Lower lobe of right lung (tissue), 2 donors: ENCODE measurements at regions not wholly inside any gene's neighbourhood (a gene's known extent, or its start where the extent isn't known, plus 50 kb on each side); places are given as distances from the start of the nearest gene placed in this dataset.

Experiments
- ATAC-seq, 2 donors: fragments of 200-7000 bp; cut with Tn5 transposase; one replicate each; pipeline ENCODE4 v1.9.1; 2020 to 2022; ENCODE audit warnings: mild to moderate bottlenecking in 2 of 2, moderate library complexity in 2 of 2
- DNase-seq: peaks from one replicate; pipeline ENCODE4 v3.0.0-alpha.2; 2020
- H3K27ac ChIP-seq: fragments of 200-600 bp; one replicate; pipeline ENCODE4 v1.8.0; 2022
- H3K27me3 ChIP-seq: fragments of 200-600 bp; one replicate; pipeline ENCODE4 v1.8.0; 2022; ENCODE audit warnings: low read depth
- H3K36me3 ChIP-seq: fragments of 200-600 bp; one replicate; pipeline ENCODE4 v1.8.0; 2022; ENCODE audit warnings: mild to moderate bottlenecking
- H3K4me1 ChIP-seq: fragments of 200-600 bp; one replicate; pipeline ENCODE4 v1.8.0; 2022
- H3K4me3 ChIP-seq: fragments of 200-600 bp; one replicate; pipeline ENCODE4 v1.8.0; 2022; ENCODE audit warnings: mild to moderate bottlenecking
- H3K9me3 ChIP-seq: fragments of 200-600 bp; one replicate; pipeline ENCODE4 v1.8.0; 2022
- CTCF ChIP-seq: fragments of 200-600 bp; IDR thresholded peaks from one replicate; pipeline ENCODE4 v1.8.0; 2022; ENCODE audit warnings: antibody characterized with exemption, mild to moderate bottlenecking
- intact Hi-C: fragments of 100-400 bp; cut with DNase I; formaldehyde crosslinking; loops from one replicate; pipeline ENCODE4 v1.11.0; 2022
- donor health status: DM: no; HTN: yes; CAD: no; lungs with severe emphysema.

- intact Hi-C loops = no loop called here
- no peak for ATAC-seq
- TF ChIP-seq CTCF = no peak
Measured at GRCh38 chr12:28121899-28122655, 68.2 kb upstream of the CCDC91 start.

GRCh38 chr12:28122756-28123155 is 67.5 kb upstream of the CCDC91 start:
- ATAC-seq = no peak
- intact Hi-C loops = no loop called here

More at GRCh38 chr12:28121899-28122655, 68.2 kb upstream of the CCDC91 start:
- Histone ChIP-seq H3K9me3 (no peaks in the 10 kb centered on the region), H3K4me3 (no peak overlapping the region), H3K27me3 (no peaks in the 10 kb centered on the region), H3K4me1 (no peaks in the 10 kb centered on the region), H3K36me3 (no peaks in the 10 kb centered on the region), H3K27ac (no peak overlapping the region)
- no peak for DNase-seq

GRCh38 chr12:28127455-28127854 is 62.8 kb upstream of the CCDC91 start:
- Histone ChIP-seq H3K4me1 (no peaks in the 10 kb centered on the region), H3K27ac (no peak overlapping the region), H3K36me3 (no peaks in the 10 kb centered on the region), H3K4me3 (no peak overlapping the region), H3K9me3 (no peaks in the 10 kb centered on the region), H3K27me3 (no peaks in the 10 kb centered on the region)
- DNase-seq (no peak), ATAC-seq (no peak)
- TF ChIP-seq CTCF = no peak
- intact Hi-C loops = no loop called here

More at GRCh38 chr12:28122756-28123155, 67.5 kb upstream of the CCDC91 start:
- TF ChIP-seq CTCF = no peak
- Histone ChIP-seq H3K27ac (no peak overlapping the region), H3K4me3 (no peak overlapping the region), H3K9me3 (no peaks in the 10 kb centered on the region), H3K27me3 (no peaks in the 10 kb centered on the region), H3K36me3 (no peaks in the 10 kb centered on the region), H3K4me1 (no peaks in the 10 kb centered on the region)
- DNase-seq = no peak

GRCh38 chr12:28129031-28129430 is 61.2 kb upstream of the CCDC91 start:
- intact Hi-C loops = no loop called here
- Histone ChIP-seq H3K27ac (no peak overlapping the region), H3K9me3 (no peaks in the 10 kb centered on the region), H3K36me3 (no peaks in the 10 kb centered on the region), H3K4me3 (no peak overlapping the region), H3K4me1 (no peaks in the 10 kb centered on the region), H3K27me3 (no peaks in the 10 kb centered on the region)
- TF ChIP-seq CTCF = no peak
- no peak for DNase-seq
- ATAC-seq = no peak

- H3K27ac ChIP-seq = no peak overlapping the region
- no peak for DNase-seq
- no peaks in the 10 kb centered on the region for H3K36me3 ChIP-seq
- no peaks in the 10 kb centered on the region for H3K9me3 ChIP-seq
- intact Hi-C loops = no loop called here
- no peak overlapping the region for H3K4me3 ChIP-seq
- H3K4me1 ChIP-seq = no peaks in the 10 kb centered on the region
- no peaks in the 10 kb centered on the region for H3K27me3 ChIP-seq
- TF ChIP-seq CTCF = no peak
- no peak for ATAC-seq
Measured at GRCh38 chr12:28130234-28130624, 60.0 kb upstream of the CCDC91 start.
